HG03175 (cell line): ENCODE measurements at regions not wholly inside any gene's neighbourhood (a gene's known extent, or its start where the extent isn't known, plus 50 kb on each side); places are given as distances from the start of the nearest gene placed in this dataset.
A peak's percentile ranks its signal among the peaks of the same experiment; 100 is the strongest.
"Not testable (repeated sequence)": the region's sequence is repeated elsewhere in the genome, so short reads cannot be mapped to it uniquely, and the experiment has no call there.

ENCODE experiments used
- ATAC-seq: cut with Tn5 transposase; IDR thresholded peaks from one replicate; pipeline ENCODE4 v1.9.1; 2021; ENCODE audit warnings: mild to moderate bottlenecking, moderate library complexity; ENCODE audit not compliant: unreplicated experiment

DNA sequence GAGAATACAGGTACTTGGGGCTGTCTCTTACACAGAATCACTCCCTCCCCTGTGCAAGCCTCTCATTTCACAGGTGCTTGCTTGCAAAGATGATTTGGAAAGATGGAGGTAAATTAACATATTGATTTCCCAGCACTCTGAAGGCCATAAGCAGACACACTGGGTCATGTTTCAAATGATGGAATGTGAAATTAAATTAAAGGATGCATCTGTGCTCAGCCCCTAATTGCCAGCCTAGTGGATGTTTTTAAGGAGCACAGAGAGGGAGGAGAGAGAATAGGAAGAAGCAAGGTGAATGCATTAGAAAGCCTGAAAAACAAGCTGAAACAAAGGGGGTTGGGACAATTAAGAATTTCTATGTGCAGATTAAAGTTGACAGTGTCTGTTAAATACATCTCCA, 96.1 kb upstream of the GRIP1 start:
- ATAC-seq: no peak

DNA sequence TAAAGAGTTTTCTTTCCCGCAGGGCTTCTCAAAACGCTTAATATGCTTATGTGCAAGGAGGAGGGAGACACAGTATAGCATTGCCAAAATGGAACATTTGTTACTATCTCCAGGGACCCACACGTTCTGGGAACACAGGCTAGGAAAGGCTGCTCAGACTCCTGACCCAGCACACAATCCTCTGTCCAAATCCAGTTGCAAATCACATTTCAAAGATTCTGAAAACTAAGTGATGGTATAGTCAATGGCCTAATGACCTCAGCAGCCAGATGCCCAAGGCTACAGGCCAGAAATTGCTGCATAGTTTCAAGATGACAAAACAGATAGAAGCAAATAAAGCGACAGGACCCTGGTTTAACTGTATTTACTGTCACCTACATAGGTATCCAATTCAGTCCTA, 97.0 kb upstream of the GRIP1 start:
- no peak for ATAC-seq

DNA sequence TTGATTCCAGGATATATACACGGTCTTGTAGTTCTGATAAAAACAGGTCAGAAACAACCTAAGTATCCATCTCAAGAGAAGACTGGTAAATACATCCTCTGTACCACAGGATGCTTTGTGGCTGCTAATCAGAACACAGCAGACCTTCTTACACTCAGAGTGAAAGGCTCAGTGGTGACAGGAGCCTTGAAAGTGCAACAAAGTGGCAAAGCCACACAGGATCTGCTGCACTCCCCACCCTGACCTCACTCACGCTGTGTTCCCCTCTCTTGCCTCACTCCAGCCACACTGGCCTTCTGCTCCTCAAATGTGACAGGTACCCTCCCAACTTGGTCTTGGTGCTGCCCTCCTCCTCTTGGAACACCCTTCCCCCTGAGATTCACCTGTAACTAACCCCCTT, 98.1 kb upstream of the GRIP1 start:
- ATAC-seq: peak; percentile 81

DNA sequence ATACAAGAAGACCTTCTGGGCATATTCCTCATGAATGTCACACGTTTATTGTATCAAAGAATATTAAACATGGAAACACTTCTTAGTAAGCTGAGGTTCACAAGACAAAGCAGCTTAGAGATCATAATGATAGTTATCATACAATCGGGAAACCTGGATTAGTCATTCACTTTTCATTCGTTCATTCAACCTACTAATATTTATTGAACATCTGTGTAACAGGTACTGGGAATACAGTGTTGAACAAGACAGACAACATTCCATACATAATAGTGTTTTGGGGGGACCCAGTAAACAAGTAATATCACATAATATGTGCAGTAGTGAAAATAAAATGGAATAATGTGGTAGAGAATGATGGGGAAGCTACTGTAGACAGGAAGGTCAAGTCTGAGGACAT, 100.6 kb upstream of the GRIP1 start:
- no peak for ATAC-seq

DNA sequence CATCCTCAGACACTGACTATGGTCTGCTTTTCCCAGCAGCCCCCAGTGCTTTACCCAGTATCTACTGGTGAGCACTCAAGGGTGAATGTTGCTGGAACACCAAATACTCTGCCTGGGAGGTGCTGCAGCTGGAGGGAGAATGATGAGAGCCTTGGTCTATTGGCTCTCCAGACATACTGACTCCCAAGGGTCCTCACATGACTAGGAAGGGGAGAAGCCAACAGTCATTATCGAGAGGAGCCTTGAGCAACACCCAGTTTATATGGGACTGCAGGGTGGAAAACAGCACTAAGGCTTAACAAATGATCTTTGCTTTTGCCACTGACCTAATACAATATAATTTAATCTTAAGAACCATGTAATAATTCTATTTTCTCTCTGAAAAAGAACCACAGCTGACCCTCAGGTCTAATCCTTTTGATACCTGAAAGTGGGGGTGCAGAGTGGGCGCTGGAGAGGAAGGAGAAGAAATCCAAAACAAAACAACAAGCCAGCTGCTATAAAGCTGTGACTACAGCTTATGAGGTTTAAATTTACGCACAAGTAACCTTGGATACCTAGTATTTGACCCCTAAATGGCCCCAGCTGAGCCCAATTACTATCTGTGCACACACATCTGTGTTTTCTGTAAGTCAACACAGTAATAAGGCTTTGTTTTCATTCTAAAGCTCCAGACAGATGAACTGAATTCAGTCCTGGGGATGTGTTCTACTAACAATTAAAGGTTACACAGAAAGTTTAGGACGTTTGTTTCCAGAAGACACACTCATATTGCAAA, 107.8 kb upstream of the GRIP1 start:
- ATAC-seq: no peak

DNA sequence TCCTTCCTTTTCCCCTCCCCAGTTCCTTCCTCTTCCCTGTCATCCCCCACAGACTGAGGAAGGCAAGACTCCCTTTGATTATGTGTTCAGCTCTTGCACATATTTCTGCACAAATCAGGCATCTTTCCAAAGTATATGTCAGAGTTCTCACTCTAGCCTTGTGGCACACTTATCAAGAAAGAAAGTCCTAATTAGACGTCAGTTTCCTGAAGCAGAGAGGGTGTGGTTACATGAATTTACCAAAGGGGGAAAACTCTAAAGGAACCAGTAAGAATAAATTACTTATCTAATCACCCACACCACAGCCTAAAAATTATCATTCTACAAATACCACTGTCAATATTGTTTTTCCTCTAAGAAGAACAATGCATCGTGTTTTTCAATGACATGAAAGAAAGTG, 120.7 kb upstream of the GRIP1 start:
- ATAC-seq: no peak

DNA sequence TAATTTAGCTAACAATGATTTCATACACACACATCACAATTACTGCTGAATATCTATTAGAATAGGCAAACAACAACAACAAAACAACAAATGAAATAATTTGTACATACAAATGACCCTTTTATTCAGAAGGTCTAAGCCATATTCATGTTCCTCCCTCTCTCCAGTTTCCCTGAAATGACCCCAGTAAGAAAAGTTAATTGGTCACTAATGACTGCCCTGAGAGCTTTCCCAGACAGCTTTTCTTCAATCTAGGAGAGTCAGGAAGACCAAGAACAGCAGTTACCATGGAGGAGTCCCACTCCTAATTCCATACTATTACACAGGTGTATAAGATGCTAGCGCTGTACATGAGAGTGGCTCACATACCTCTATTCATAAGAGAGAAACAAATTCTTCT, 121.2 kb upstream of the GRIP1 start:
- ATAC-seq: no peak

DNA sequence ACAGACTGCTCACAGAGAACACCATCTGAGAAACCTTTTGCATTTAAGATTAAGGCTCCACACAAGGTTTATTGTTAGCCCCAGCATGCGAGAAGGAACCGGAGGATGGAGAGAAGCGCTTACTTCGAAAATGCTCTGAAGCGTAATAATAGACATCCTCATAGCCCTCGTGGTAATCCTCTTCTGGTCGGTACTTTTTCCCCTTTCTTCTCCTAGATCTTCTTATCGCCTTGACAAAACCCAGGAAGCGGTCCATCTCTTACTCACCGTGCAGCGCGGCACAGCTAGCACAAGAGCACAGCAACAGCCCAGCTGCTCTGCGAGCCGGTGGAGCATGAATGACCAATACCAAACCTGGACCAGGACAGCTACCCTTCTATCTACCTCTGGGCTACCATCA, 125.1 kb upstream of the GRIP1 start:
- no peak for ATAC-seq

DNA sequence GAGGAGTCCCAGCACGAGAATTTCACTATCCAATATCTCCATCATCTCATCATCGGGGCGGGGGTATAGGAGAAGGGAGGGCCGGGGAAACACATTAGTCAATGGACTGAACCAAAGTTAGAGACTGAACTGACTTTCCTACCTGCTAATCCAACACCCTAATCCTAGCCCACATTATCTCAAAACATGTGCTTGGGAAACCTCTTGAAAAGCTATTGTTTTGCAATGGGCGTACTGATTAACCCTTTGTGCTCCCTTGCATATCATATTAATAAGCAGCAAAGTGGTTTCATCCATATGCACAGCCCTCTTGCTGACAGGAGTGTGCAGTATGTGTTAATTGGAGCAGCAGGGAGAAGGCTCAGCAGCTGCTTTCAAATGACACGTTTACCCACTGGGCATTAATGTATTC, 125.7 kb upstream of the GRIP1 start:
- no peak for ATAC-seq

DNA sequence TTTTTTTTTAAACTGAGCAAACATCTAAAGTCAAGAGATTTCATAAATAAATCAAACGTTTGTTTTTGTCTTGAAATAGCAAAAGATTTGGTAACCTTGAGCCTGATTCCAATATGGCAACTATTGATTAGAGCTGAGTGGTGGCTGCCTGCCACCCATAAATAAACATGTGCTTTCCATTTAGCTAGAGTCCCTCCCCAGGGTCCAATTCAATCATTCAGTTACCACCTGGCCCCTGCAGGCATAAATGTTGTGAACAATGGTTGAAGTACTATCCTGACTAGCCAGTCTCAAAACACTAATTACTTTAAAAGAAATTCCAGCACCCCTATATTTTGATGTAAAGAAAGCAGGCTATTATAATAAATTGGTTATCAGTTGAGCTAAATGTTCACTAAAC, 129.7 kb upstream of the GRIP1 start:
- ATAC-seq: no peak

DNA sequence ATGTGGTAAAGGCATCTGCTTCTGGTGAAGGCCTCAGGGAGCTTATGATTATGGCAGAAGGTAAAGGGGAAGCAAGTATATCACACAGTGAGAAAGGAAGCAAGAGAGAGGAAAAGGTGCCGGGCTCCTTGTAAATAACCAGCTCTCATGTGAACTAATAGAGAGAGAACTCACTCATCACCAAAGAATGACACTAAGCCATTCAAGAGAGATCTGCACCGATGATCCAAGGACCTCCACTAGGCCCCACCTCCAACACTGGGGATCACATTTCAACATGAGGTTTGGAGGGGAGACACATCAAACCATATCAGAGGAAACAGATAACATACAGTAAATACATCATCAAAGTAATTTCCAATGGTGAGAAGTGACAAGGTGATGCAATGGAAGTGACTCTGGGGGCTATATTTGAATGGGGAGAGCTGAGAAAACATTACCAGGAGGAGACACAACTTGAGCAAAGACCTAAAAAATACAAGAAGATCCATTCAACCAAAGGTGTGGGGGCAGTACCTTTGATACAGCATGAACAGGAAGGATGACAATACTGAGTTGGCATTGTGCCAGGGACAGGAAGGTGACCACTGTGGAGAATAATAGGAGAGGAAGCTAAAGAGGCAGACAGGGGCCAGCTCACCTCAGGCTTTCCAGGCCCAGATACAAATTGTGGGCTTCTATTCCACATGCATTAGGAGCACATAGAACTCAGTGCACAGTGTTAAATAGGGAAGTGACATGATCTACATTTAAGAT, 134.4 kb upstream of the GRIP1 start:
- ATAC-seq: no peak

DNA sequence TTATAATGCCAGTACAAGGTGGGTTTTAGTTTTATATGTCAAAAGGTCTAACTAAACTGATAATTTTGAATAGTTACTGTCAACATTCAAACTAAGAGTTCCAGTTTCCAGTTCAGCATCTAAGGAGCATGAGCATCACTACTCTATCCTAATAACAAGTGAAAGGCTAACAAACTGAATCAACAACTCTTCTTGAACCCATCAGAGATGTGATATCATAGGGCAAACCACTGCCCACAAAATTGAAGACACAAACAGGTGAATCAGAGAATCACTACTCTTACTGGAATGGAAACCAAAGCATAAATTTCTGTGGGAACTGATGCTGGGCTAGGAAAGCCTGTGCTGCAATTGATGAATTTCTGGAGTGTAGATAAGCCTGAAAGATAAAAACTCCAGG, 140.7 kb upstream of the GRIP1 start:
- no peak for ATAC-seq

DNA sequence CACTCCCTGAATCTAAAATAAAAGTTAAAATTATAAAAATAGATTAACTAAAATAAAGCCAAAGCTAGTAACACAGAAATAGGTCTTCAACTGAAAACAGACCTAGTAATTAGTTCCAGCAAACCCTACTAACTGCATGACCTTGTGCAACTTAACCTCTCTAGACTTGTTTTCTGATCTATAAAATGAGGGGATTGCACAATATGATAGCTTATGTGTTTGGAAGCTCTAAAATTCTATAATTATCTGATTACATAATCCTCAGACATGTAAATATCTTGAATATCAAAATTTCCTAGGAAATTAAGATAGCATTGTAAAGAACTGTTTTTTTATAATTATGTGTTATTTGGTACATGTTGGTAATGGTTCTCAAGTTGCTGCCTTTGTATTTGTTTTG, 144.1 kb upstream of the GRIP1 start:
- ATAC-seq: no peak

DNA sequence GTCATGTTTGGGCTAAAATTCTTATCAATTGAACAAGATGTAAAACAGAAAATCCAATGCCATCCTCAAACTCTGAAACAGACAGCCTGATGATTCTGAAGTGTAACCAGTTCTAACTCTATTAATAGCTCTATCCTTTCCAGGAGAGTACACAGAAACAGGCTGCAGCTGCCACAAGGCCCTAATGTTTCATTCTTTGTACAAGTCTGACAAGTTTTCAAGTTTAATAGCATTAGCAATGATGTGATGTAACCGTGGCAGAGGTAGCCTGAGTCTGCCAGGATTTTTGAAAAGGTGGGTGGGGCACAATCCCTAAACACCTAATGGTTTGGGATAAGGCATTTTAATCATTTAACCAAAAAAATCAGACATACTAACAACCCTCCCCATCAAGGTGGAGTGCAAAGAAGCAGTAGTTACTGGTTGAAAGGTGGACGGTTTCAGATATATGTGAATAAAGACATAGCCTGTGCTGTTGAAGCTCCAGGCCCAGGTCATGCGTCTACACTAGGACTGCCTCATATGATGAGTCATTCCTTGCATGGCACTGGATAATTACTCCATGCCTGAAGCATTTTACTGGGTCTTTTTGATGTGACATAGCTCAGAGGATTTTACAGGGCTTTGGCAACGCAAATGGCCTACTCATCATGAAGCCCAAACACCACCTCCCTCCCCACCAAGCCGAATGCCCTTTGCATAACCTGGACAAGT, 145.1 kb upstream of the GRIP1 start:
- ATAC-seq: no peak

DNA sequence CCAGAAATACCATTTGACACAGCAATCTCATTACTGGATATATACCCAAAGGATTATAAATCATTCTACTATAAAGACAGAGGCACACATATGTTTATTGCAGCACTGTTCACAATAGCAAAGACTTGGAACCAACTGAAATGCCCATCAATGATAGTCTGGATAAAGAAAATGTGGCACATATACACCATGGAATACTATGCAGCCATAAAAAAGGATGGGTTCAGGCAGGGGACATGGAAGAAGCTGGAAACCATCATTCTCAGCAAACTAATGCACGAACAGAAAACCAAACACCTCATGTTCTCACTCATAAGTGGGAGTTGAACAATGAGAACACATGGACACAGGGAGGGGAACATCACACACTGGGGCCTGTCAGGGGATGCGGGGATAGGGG, 147.0 kb upstream of the GRIP1 start:
- ATAC-seq: not testable (repeated sequence)

DNA sequence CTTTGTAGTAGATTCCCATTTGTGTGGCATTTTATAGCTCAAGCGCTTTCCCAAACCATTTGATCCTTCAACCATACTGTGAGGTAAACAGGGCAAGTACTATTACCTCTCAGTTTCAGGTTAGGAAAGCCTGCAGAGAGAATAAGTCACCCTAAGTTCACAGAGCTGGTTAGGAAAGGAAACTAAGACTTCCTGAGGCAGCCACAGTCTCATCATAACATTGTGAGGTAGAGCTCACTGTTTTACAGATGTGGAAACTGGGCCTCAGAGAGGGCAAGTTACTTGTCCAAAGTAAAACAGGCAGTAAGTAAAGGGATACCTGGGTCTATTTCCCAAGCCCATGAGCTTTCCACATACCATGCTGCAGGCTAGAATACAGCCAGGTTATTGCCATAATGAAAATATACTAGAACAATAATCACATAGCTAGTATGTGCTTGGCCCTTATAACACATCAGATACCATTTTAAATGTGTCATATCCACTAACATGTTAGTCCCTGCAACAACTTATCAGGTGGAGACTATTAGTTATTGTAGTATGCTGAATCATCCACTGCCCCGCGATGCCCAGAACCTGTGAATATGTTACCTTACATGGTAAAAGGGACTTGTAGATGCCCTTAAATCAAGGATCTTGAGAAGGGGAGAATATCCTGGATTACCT, 150.9 kb upstream of the GRIP1 start:
- no peak for ATAC-seq

DNA sequence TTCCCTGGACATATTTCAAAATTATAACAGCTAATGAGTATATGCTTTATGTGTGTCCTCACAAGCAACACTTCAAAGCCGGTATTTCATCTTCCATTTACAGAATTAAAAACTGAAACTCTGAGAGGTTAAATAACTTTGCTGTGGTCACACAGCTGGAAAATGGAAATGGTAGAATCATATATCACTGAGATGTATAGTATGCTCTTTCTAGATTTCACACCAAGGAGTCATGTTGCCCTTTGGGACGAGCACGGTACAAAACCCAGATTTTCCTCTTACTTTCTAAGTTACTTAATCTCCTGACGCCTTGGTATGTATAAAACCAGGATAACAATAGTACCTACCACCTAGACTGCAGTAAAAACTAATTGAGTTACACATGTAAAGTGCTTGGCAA, 152.6 kb upstream of the GRIP1 start:
- no peak for ATAC-seq

DNA sequence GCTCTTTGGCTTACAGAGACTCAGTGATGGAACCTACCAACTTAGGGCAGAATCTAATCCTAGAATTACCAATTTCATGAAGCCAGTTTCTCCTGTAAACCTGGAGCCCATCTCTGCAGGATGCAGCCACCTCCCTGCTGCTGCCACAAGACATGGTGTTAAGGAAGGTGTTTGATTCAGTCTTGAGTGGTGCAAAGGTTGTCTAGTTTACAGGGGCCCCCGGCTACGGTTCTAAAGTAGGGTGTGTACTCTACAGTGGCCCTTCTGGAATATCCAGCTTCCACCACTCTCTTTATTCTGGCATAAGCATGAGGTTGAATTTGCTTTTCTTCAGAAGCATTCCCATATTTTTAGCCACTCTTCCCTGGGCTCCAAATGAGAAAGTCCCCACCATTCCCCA, 154.1 kb upstream of the GRIP1 start:
- ATAC-seq: no peak

DNA sequence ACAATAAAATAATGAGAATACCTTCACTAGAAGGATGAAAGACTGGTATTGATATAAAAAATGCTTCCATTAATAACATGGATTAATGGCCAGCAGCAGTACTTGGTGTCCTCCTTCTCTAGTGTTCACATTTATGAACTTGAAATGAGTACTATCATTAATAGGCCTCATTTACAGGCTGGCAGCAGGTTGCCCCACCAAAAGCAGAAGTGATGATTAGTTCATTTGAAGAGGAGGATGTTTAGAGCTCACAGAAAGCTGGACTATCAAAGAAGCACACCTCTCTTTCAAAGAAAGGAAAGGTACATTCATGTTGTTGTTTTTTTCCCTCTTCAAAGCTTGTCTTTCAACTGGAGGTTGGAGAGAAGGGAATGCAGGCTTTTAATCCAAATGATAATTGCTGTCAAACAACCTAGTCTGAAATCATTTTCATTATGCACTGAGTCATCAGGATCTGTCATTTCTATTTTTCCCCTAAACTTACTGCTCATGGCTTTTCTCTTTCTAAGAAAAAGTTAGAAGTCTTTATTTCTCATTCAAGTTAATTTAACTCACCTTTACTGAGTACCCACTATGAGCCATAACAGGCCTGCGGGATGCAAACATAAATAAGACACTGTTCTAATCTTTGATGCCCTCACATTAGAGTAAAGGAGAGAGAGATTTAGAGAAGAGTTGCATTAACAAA, 157.9 kb upstream of the GRIP1 start:
- no peak for ATAC-seq

DNA sequence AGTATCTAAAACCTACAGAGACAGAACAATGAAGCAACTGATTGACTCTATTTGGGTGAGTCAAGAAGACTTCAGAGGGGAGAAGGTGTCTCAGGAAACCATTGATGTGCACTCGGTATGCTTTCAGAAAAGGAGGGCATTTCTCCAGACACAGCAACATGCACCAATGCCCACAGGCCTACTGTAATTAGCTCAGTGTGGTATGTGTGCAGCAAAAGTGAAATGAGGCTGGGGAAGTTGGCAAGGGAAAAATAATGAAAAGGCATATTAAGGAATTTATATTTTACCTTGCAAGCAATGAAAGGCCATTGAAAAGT, 158.4 kb upstream of the GRIP1 start:
- ATAC-seq: no peak

DNA sequence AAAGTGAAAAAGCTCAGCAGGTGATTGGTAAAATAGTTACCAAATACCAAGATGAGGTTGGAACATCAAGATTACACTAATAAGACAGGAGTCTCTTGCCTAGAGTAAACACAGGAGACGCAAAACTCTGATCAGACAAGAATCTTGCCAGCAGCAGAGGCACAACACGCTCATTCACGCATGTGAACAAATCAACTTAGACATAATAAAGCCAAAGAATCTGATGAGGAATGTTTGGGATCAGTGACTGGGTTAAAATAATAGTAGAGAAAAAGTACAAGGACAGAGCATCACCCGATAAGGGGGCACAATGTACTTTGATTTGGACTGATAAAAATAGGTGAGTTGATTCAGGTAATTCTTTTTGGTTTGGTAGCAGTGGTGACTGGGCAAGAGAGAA, 159.5 kb upstream of the GRIP1 start:
- no peak for ATAC-seq
